ENCODE measurements at regions not wholly inside any gene's neighbourhood (a gene's known extent, or its start where the extent isn't known, plus 50 kb on each side); places are given as distances from the start of the nearest gene placed in this dataset.

DNA sequence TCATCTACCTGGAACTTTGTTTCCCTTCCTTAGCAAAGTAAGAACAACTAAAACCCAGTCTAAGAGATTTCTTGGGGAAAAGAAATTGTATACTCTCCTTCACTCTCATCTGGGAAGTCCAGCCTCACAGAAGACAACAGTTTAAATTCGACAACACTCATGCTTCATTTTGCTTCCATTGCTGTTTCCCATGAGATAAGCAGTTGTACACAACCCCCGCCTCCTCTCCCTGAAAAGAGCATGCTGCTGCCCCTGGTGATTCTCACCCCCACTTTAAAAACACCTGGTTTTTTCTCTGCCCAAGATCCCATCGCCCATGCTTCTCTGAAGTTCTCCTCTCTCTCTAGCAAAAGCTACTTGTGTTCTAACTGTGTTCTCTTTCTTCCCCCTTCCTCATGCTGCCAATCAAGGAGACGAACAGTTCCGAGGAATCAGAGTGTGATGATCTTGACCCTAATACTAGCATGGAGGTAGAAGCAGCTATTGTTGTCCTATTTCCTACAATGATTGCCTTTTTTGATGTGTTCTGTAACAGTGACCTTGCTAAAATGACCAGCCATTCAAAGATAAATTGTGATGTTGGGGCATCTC, 51.1 kb upstream of the UMPS start:
- H3K27ac ChIP-seq (ENCODE audit: low read depth, low read length) = no peak overlapping the region
- peaks cover 8 to 39% of the 10 kb centered on the region in 2 donors for H3K36me3 ChIP-seq (ENCODE audit: control insufficient read depth in 1 of 2, insufficient read depth in 2 of 2, low read length in 2 of 2)
- no peak overlapping the region for H3K9ac ChIP-seq (ENCODE audit: low read depth in 1 of 2, low read length in 2 of 2)
- H3K27me3 ChIP-seq (ENCODE audit: control insufficient read depth in 1 of 2, insufficient read depth in 2 of 2, low read length in 2 of 2) = no peaks in the 10 kb centered on the region
- no peaks in the 10 kb centered on the region for H3K4me1 ChIP-seq (ENCODE audit: control insufficient read depth in 1 of 2, insufficient read depth in 2 of 2, low read length in 2 of 2)
- no peaks in the 10 kb centered on the region for H3K9me3 ChIP-seq (ENCODE audit: control insufficient read depth in 1 of 2, low read length in 2 of 2)
- no peak overlapping the region for H3K4me3 ChIP-seq (ENCODE audit: low read depth in 1 of 2, low read length in 2 of 2)

Data from duodenal mucosa (tissue), 2 donors.